Suprapubic skin (tissue), 4 donors: ENCODE measurements at regions not wholly inside any gene's neighbourhood (a gene's known extent, or its start where the extent isn't known, plus 50 kb on each side); places are given as distances from the start of the nearest gene placed in this dataset.

ENCODE experiments used
- CTCF ChIP-seq, 2 donors: fragments of 200-600 bp in 1 of 2; fragments of 450-650 bp in 1 of 2; sonication (generic) in 1 of 2; IDR thresholded peaks; one replicate each; pipeline ENCODE4 v1.5.1; 2016 to 2019; ENCODE audit warnings: antibody characterized with exemption in 2 of 2, mild to moderate bottlenecking in 1 of 2, moderate library complexity in 1 of 2
- POLR2A ChIP-seq, 2 donors: fragments of 450-650 bp; IDR thresholded peaks; one replicate each; pipeline ENCODE4 v1.6.1; 2017; ENCODE audit warnings: antibody characterized with exemption in 2 of 2, mild to moderate bottlenecking in 2 of 2, moderate library complexity in 2 of 2
- POLR2AphosphoS5 ChIP-seq, 3 donors: sonication (generic); formaldehyde crosslinking; IDR thresholded peaks; one replicate each; pipeline ENCODE4 v1.6.1; 2017; ENCODE audit warnings: antibody characterized with exemption in 3 of 3

- TF ChIP-seq CTCF (IDR thresholded peaks at IDR 0.05) = no peak
- TF ChIP-seq POLR2AphosphoS5 (IDR thresholded peaks at IDR 0.05) = no peak
- no peak for TF ChIP-seq POLR2A (IDR thresholded peaks at IDR 0.05)
Observed at GRCh38 chr11:91872243-91872642, 352.4 kb upstream of the FAT3 start.
